ENCODE measurements at regions not wholly inside any gene's neighbourhood (a gene's known extent, or its start where the extent isn't known, plus 50 kb on each side); places are given as distances from the start of the nearest gene placed in this dataset.
"Not testable (repeated sequence)": the region's sequence is repeated elsewhere in the genome, so short reads cannot be mapped to it uniquely, and the experiment has no call there.

- H3K9ac ChIP-seq (ENCODE audit: low read length): no peak overlapping the region
- H3K4me1 ChIP-seq (ENCODE audit: control insufficient read depth, low read depth, low read length): no peaks in the 10 kb centered on the region
- H3K9me3 ChIP-seq (ENCODE audit: control insufficient read depth, low read depth, low read length): no peaks in the 10 kb centered on the region
- H3K27me3 ChIP-seq (ENCODE audit: control insufficient read depth, insufficient read depth, low read length): no peaks in the 10 kb centered on the region
- H3K36me3 ChIP-seq (ENCODE audit: control insufficient read depth, low read depth, low read length): no peaks in the 10 kb centered on the region
- no peak overlapping the region for H3K4me3 ChIP-seq (ENCODE audit: low read length)
- H3K27ac ChIP-seq (ENCODE audit: low read length): no peak overlapping the region
Measured at GRCh38 chr7:96887426-96887825, 117.9 kb upstream of the DLX6 start.

DNA sequence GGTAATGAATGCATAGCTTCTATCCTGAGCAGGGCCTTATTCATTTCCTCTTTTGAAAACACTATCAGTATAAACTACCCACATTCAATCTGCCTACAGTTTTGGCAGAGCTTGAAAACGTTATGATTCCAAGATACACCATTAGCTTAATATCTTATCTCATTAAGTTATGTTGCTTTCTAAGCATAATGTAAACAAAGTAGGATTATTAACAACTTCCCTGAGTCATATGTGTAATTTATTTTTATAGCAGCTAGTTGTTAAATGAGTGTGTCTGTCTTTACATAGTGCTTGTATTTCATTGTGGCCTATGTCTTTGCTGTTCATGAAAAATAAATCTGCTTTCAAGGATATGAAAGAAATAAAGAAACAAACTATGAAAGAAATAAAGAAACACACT lies 106.2 kb upstream of the DLX6 start:
- Histone ChIP-seq H3K27me3 (ENCODE audit: control insufficient read depth, insufficient read depth, low read length) (no peaks in the 10 kb centered on the region), H3K9ac (ENCODE audit: low read length) (no peak overlapping the region), H3K9me3 (ENCODE audit: control insufficient read depth, low read depth, low read length) (no peaks in the 10 kb centered on the region), H3K36me3 (ENCODE audit: control insufficient read depth, low read depth, low read length) (no peaks in the 10 kb centered on the region), H3K27ac (ENCODE audit: low read length) (no peak overlapping the region), H3K4me3 (ENCODE audit: low read length) (no peak overlapping the region), H3K4me1 (ENCODE audit: control insufficient read depth, low read depth, low read length) (no peaks in the 10 kb centered on the region)

- Histone ChIP-seq H3K36me3 (ENCODE audit: control insufficient read depth, low read depth, low read length) (no peaks in the 10 kb centered on the region), H3K9me3 (ENCODE audit: control insufficient read depth, low read depth, low read length) (no peaks in the 10 kb centered on the region), H3K4me1 (ENCODE audit: control insufficient read depth, low read depth, low read length) (no peaks in the 10 kb centered on the region), H3K9ac (ENCODE audit: low read length) (no peak overlapping the region), H3K27ac (ENCODE audit: low read length) (no peak overlapping the region), H3K27me3 (ENCODE audit: control insufficient read depth, insufficient read depth, low read length) (no peaks in the 10 kb centered on the region), H3K4me3 (ENCODE audit: low read length) (no peak overlapping the region)
Measured at GRCh38 chr7:96901822-96902445, 103.4 kb upstream of the DLX6 start.

DNA sequence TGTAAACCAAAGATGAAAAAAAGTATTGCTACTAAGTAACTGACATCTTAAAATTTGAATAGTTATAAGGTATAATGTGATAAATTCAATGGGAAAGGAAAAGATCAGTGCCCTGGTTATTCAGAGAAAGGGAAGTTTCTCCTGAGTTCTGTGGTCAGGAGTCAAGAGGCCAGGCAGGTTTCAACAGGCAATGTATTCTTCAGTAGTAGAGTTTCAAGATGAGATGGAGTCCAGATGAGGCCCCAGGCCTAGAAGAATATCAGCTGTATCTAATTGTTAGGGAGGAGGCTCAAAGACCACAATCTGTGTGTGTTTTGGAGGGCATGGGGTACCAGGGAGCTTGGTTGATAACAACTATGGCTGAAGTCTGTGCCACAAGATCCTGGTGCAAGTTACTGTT lies 101.4 kb upstream of the DLX6 start:
- Histone ChIP-seq H3K27ac (ENCODE audit: low read length) (no peak overlapping the region), H3K4me1 (ENCODE audit: control insufficient read depth, low read depth, low read length) (no peaks in the 10 kb centered on the region), H3K4me3 (ENCODE audit: low read length) (no peak overlapping the region), H3K36me3 (ENCODE audit: control insufficient read depth, low read depth, low read length) (no peaks in the 10 kb centered on the region), H3K9me3 (ENCODE audit: control insufficient read depth, low read depth, low read length) (no peaks in the 10 kb centered on the region), H3K27me3 (ENCODE audit: control insufficient read depth, insufficient read depth, low read length) (no peaks in the 10 kb centered on the region), H3K9ac (ENCODE audit: low read length) (no peak overlapping the region)

GRCh38 chr7:96910486-96910885 lies 94.9 kb upstream of the DLX6 start:
- no peaks in the 10 kb centered on the region for H3K27me3 ChIP-seq (ENCODE audit: control insufficient read depth, insufficient read depth, low read length)
- no peak overlapping the region for H3K27ac ChIP-seq (ENCODE audit: low read length)
- no peak overlapping the region for H3K4me3 ChIP-seq (ENCODE audit: low read length)
- no peak overlapping the region for H3K9ac ChIP-seq (ENCODE audit: low read length)
- H3K36me3 ChIP-seq (ENCODE audit: control insufficient read depth, low read depth, low read length): no peaks in the 10 kb centered on the region
- no peaks in the 10 kb centered on the region for H3K9me3 ChIP-seq (ENCODE audit: control insufficient read depth, low read depth, low read length)
- no peaks in the 10 kb centered on the region for H3K4me1 ChIP-seq (ENCODE audit: control insufficient read depth, low read depth, low read length)

DNA sequence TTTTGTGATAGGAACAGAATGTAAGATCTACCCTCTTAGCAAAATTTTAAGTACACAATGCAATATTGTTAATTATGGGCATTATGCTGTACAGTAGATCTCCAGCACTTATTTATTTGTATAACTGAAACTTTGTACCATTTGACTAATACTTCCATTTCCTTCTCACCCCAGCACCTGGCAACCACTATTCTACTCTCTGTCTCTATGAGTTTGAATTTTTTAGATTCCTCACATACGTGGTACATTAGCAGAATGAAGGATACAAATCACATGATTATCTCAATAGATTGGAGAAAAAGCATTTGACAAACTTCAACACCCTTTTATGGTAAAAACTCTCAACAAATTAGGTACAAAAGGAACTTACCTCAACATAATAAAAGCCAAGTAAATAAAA lies 90.3 kb upstream of the DLX6 start:
- H3K9me3 ChIP-seq (ENCODE audit: control insufficient read depth, low read depth, low read length): no peaks in the 10 kb centered on the region
- no peaks in the 10 kb centered on the region for H3K36me3 ChIP-seq (ENCODE audit: control insufficient read depth, low read depth, low read length)
- H3K4me1 ChIP-seq (ENCODE audit: control insufficient read depth, low read depth, low read length): no peaks in the 10 kb centered on the region
- H3K9ac ChIP-seq (ENCODE audit: low read length): no peak overlapping the region
- no peak overlapping the region for H3K27ac ChIP-seq (ENCODE audit: low read length)
- no peaks in the 10 kb centered on the region for H3K27me3 ChIP-seq (ENCODE audit: control insufficient read depth, insufficient read depth, low read length)
- no peak overlapping the region for H3K4me3 ChIP-seq (ENCODE audit: low read length)

- H3K9me3 ChIP-seq (ENCODE audit: control insufficient read depth, low read depth, low read length): no peaks in the 10 kb centered on the region
Measured at GRCh38 chr7:96920064-96920463, 85.3 kb upstream of the DLX6 start.

GRCh38 chr7:96920713-96921112 lies 84.6 kb upstream of the DLX6 start:
- H3K9me3 ChIP-seq (ENCODE audit: control insufficient read depth, low read depth, low read length): no peaks in the 10 kb centered on the region
- H3K27ac ChIP-seq (ENCODE audit: low read length): no peak overlapping the region
- peaks cover 8% of the 10 kb centered on the region for H3K4me1 ChIP-seq (ENCODE audit: control insufficient read depth, low read depth, low read length)
- H3K9ac ChIP-seq (ENCODE audit: low read length): no peak overlapping the region
- H3K36me3 ChIP-seq (ENCODE audit: control insufficient read depth, low read depth, low read length): no peaks in the 10 kb centered on the region
- no peak overlapping the region for H3K4me3 ChIP-seq (ENCODE audit: low read length)
- H3K27me3 ChIP-seq (ENCODE audit: control insufficient read depth, insufficient read depth, low read length): no peaks in the 10 kb centered on the region

More at GRCh38 chr7:96920064-96920463, 85.3 kb upstream of the DLX6 start:
- Histone ChIP-seq H3K27ac (ENCODE audit: low read length) (no peak overlapping the region), H3K4me3 (ENCODE audit: low read length) (no peak overlapping the region), H3K27me3 (ENCODE audit: control insufficient read depth, insufficient read depth, low read length) (no peaks in the 10 kb centered on the region), H3K9ac (ENCODE audit: low read length) (no peak overlapping the region), H3K36me3 (ENCODE audit: control insufficient read depth, low read depth, low read length) (no peaks in the 10 kb centered on the region), H3K4me1 (ENCODE audit: control insufficient read depth, low read depth, low read length) (peaks cover 8% of the 10 kb centered on the region)

- H3K4me1 ChIP-seq (ENCODE audit: control insufficient read depth, low read depth, low read length): peaks cover 8% of the 10 kb centered on the region
- no peaks in the 10 kb centered on the region for H3K9me3 ChIP-seq (ENCODE audit: control insufficient read depth, low read depth, low read length)
- no peaks in the 10 kb centered on the region for H3K27me3 ChIP-seq (ENCODE audit: control insufficient read depth, insufficient read depth, low read length)
- H3K36me3 ChIP-seq (ENCODE audit: control insufficient read depth, low read depth, low read length): no peaks in the 10 kb centered on the region
- H3K9ac ChIP-seq (ENCODE audit: low read length): no peak overlapping the region
- H3K4me3 ChIP-seq (ENCODE audit: low read length): no peak overlapping the region
- no peak overlapping the region for H3K27ac ChIP-seq (ENCODE audit: low read length)
Measured at GRCh38 chr7:96921231-96921630, 84.1 kb upstream of the DLX6 start.

DNA sequence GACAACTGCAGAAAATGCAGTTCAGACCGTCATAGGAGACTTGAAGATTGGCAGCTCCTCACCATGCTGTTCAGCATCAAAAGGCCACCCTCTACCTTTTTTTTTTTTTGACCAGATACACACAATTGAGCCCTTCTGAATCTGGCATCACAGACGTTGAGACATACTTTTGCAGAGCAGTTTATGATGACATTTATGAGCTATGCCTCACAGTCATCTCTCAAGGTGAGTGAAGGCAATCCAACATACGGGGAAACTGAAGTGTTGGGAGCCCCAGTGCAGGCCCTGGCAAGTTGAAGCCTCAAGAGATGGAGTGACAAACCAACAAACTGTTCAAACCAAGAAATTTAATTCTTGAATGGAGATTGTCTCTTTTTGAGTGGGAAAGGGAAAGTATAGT lies 83.6 kb upstream of the DLX6 start:
- Histone ChIP-seq H3K9me3 (ENCODE audit: control insufficient read depth, low read depth, low read length) (no peaks in the 10 kb centered on the region), H3K36me3 (ENCODE audit: control insufficient read depth, low read depth, low read length) (no peaks in the 10 kb centered on the region), H3K9ac (ENCODE audit: low read length) (no peak overlapping the region), H3K27me3 (ENCODE audit: control insufficient read depth, insufficient read depth, low read length) (no peaks in the 10 kb centered on the region), H3K4me1 (ENCODE audit: control insufficient read depth, low read depth, low read length) (peaks cover 8% of the 10 kb centered on the region), H3K27ac (ENCODE audit: low read length) (no peak overlapping the region), H3K4me3 (ENCODE audit: low read length) (no peak overlapping the region)

DNA sequence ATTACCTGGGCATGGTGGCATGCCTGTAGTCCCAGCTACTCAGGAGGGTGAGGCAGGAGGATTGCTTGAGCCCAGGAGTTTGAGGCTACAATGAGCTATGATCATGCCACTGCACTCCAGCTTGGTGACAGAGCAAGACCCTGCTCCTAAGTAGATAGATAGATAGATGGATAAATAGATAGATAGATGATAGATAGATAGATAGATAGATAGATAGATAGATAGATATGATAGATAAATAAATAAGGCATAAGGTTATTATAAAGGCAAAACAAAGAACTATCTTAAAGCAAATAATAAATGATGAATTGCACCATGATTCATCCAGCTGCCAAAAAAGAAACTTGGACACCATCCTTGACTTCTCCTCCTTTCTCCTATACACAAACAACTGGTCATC lies 82.0 kb upstream of the DLX6 start:
- not testable (repeated sequence) for H3K27ac ChIP-seq (ENCODE audit: low read length); H3K9me3 ChIP-seq (ENCODE audit: control insufficient read depth, low read depth, low read length); H3K27me3 ChIP-seq (ENCODE audit: control insufficient read depth, insufficient read depth, low read length); H3K9ac ChIP-seq (ENCODE audit: low read length); H3K4me1 ChIP-seq (ENCODE audit: control insufficient read depth, low read depth, low read length); H3K4me3 ChIP-seq (ENCODE audit: low read length); H3K36me3 ChIP-seq (ENCODE audit: control insufficient read depth, low read depth, low read length)

DNA sequence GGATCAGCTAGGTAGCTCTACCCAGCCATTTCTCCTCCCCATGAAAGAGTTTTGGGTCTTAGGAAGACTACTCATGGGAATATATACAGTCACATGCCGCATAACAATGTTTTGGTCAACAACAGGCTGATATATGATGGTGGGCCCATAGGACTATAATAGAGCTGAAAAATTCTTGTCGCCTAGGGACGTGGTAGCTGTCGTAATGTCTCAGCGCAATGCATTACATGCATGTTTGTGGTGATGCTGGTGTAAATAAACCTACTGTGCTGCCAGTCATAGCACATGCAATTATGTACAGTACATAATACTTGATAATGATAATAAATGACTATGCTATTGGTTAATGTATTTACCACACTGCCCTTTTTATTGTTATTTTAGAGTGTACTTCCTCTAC lies 78.2 kb upstream of the DLX6 start:
- H3K36me3 ChIP-seq (ENCODE audit: control insufficient read depth, low read depth, low read length): no peaks in the 10 kb centered on the region

More for the DNA sequence above, 78.2 kb upstream of the DLX6 start:
- Histone ChIP-seq H3K9ac (ENCODE audit: low read length) (no peak overlapping the region), H3K9me3 (ENCODE audit: control insufficient read depth, low read depth, low read length) (no peaks in the 10 kb centered on the region), H3K4me3 (ENCODE audit: low read length) (no peak overlapping the region), H3K27ac (ENCODE audit: low read length) (no peak overlapping the region), H3K4me1 (ENCODE audit: control insufficient read depth, low read depth, low read length) (no peaks in the 10 kb centered on the region), H3K27me3 (ENCODE audit: control insufficient read depth, insufficient read depth, low read length) (no peaks in the 10 kb centered on the region)

Data from iPS-18a (cell line).